GM23248 (cell line): ENCODE measurements at regions not wholly inside any gene's neighbourhood (a gene's known extent, or its start where the extent isn't known, plus 50 kb on each side); places are given as distances from the start of the nearest gene placed in this dataset.

Experiments used
- DNase-seq: peaks from one replicate; pipeline ENCODE4 v3.0.0-alpha.2; 2015
- H2AFZ ChIP-seq: fragments of 200-600 bp; sonication (generic); 2 replicates; pipeline ENCODE4 v1.6.1; 2016; ENCODE audit warnings: antibody characterized with exemption
- H3F3A ChIP-seq: fragments of 200-600 bp; sonication (generic); 2 replicates; pipeline ENCODE4 v1.6.1; 2016; ENCODE audit warnings: mild to moderate bottlenecking, antibody characterized with exemption, mixed run types; ENCODE audit not compliant: insufficient read depth
- H3K27ac ChIP-seq: fragments of 200-600 bp; sonication (generic); 2 replicates; pipeline ENCODE4 v1.5.1; 2016; ENCODE audit warnings: mild to moderate bottlenecking
- H3K27me3 ChIP-seq: fragments of 200-600 bp; sonication (generic); replicated peaks from 2 replicates; pipeline ENCODE4 v1.6.1; 2016; ENCODE audit warnings: mild to moderate bottlenecking; ENCODE audit not compliant: insufficient read depth
- H3K36me3 ChIP-seq: fragments of 200-600 bp; sonication (generic); 2 replicates; pipeline ENCODE4 v1.6.1; 2016; ENCODE audit warnings: low read depth, mild to moderate bottlenecking
- H3K4me1 ChIP-seq: fragments of 200-600 bp; sonication (generic); 2 replicates; pipeline ENCODE4 v1.6.1; 2016; ENCODE audit warnings: mild to moderate bottlenecking; ENCODE audit not compliant: insufficient read depth
- H3K4me2 ChIP-seq: fragments of 200-600 bp; sonication (generic); one replicate; pipeline ENCODE4 v1.6.1; 2016; ENCODE audit warnings: mild to moderate bottlenecking; ENCODE audit not compliant: unreplicated experiment
- H3K4me3 ChIP-seq: fragments of 200-600 bp; sonication (generic); 2 replicates; pipeline ENCODE4 v1.5.1; 2016; ENCODE audit warnings: mild to moderate bottlenecking
- H3K79me2 ChIP-seq: fragments of 200-600 bp; sonication (generic); 2 replicates; pipeline ENCODE4 v1.6.1; 2016; ENCODE audit warnings: mild to moderate bottlenecking; ENCODE audit not compliant: insufficient read depth
- H3K9ac ChIP-seq: fragments of 200-600 bp; sonication (generic); 2 replicates; pipeline ENCODE4 v1.6.1; 2016; ENCODE audit warnings: mild to moderate bottlenecking
- H3K9me2 ChIP-seq: fragments of 200-600 bp; sonication (generic); 2 replicates; pipeline ENCODE4 v1.6.1; 2016; ENCODE audit warnings: mixed run types, mild to moderate bottlenecking, moderate library complexity; ENCODE audit not compliant: insufficient read depth
- H3K9me3 ChIP-seq: fragments of 200-600 bp; sonication (generic); one replicate; pipeline ENCODE4 v1.6.1; 2017; ENCODE audit warnings: low read depth
- H4K20me1 ChIP-seq: fragments of 200-600 bp; sonication (generic); 2 replicates; pipeline ENCODE4 v1.6.0; 2016; ENCODE audit not compliant: insufficient read depth
- EZH2 ChIP-seq: fragments of 200-600 bp; sonication (generic); IDR thresholded peaks from 2 replicates; pipeline ENCODE4 v1.6.1; 2018; ENCODE audit warnings: antibody characterized with exemption, mild to moderate bottlenecking; ENCODE audit not compliant: insufficient read depth, poor library complexity, severe bottlenecking
- EZH2phosphoT487 ChIP-seq: fragments of 200-600 bp; sonication (generic); IDR thresholded peaks from 2 replicates; pipeline ENCODE4 v1.6.1; 2018; ENCODE audit warnings: antibody characterized with exemption, moderate library complexity, mild to moderate bottlenecking, low read depth; ENCODE audit not compliant: insufficient read depth
- WGBS, 2 experiments: methylation state at CpG; one replicate each; pipeline ENCODE4 v1.1.6; 2015 to 2017; ENCODE audit warnings: low lambda C conversion rate in 2 of 2, low coverage in 1 of 2; ENCODE audit errors: missing lambda C conversion rate in 2 of 2; 5-methylcytosine and 5-hydroxymethylcytosine counted together
- in situ Hi-C: fragments of 300-500 bp; cut with MboI; formaldehyde crosslinking; loops from 2 replicates; pipeline ENCODE4 v1.15.0; 2020

DNA sequence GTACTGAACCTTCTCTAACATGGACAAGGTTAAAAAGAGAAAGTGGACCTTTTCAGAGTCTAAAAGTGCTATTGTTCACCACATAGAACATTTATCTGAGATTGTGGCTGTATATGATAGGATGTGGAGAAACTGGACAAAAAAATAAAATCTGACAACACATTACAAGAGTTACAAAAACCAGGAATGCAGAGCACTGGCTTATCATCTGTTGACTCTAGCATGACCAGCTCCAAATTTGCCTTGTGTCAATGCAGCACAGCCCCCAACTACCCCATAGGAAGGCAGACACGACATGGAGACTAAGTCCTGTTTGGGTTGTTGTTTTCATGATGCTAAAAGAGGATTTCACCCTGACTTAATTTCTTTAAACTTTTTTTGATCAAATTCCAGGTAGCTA is 436.9 kb upstream of the MARCKS start:
- Histone ChIP-seq H3K4me1 (peaks cover 13% of the 10 kb centered on the region), H3K4me2 (no peak overlapping the region), H2AFZ (no peak overlapping the region), H4K20me1 (no peaks in the 10 kb centered on the region), H3K79me2 (no peaks in the 10 kb centered on the region), H3K27ac (no peak overlapping the region), H3K27me3 (no peaks in the 10 kb centered on the region), H3K36me3 (no peaks in the 10 kb centered on the region), H3F3A (no peaks in the 10 kb centered on the region), H3K9me2 (no peaks in the 10 kb centered on the region), H3K9me3 (no peaks in the 10 kb centered on the region), H3K4me3 (no peak overlapping the region), H3K9ac (no peak overlapping the region)
- in situ Hi-C loops: loop anchor here (25.0 kb wide), 1 partner anchor 633 kb away; no protein-coding TSS in a partner anchor
- DNase-seq: no peak
- no peak for TF ChIP-seq EZH2
- TF ChIP-seq EZH2phosphoT487: no peak
- 85 to 100% methylated on average over 1 of the region's 1 CpG for WGBS, 2 experiments

DNA sequence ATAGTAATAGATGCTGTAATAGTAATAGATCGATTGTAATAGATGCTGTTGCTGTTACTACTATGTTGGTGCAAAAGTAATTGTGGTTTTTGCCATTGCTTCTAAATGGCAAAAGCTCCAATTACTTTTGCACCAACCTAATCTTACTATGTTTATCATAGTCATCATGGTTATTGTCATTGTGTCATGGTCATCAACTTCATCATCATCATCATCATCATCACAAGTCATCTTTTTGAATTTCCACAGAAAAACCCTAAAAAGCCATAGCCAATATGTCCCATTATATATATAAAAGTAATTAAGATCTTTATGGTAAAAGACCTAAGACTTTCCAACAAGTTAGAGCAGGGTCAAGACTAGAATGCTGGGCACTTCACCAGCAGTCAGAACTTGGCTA is 435.1 kb upstream of the MARCKS start:
- Histone ChIP-seq H3K36me3 (no peaks in the 10 kb centered on the region), H3K4me3 (no peak overlapping the region), H3K4me1 (no peaks in the 10 kb centered on the region), H3K9ac (no peak overlapping the region), H3K4me2 (no peak overlapping the region), H3K9me2 (no peaks in the 10 kb centered on the region), H4K20me1 (no peaks in the 10 kb centered on the region), H3K27ac (no peak overlapping the region), H3K27me3 (no peaks in the 10 kb centered on the region), H3K9me3 (no peaks in the 10 kb centered on the region), H3F3A (no peaks in the 10 kb centered on the region), H3K79me2 (no peaks in the 10 kb centered on the region), H2AFZ (no peak overlapping the region)
- in situ Hi-C loops: loop anchor here (25.0 kb wide), 1 partner anchor 635 kb away; no protein-coding TSS in a partner anchor
- WGBS, 2 experiments: 86 to 97% methylated on average over 1 of the region's 1 CpG
- TF ChIP-seq EZH2phosphoT487: no peak
- TF ChIP-seq EZH2: no peak
- DNase-seq: no peak

DNA sequence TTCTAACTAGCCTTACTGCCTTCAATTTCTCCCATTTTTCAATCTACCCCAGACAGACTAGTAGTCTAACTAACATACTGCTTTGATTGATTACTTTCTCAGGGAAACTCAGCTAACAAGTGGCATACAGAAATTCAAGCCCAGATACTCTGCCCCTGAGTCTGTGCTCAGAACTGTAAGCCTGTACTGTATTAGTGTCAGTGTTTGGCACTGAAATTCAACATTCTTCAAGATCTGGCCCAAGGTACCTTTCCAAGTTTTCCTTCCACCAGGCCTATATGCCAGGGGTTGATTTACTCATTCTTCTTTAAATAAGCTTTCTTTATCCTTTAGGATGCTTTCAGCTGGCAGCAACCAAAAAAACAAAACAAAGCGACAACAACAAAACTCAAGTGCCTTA is 433.2 kb upstream of the MARCKS start:
- Histone ChIP-seq H3F3A (no peaks in the 10 kb centered on the region), H2AFZ (no peak overlapping the region), H3K9me2 (no peaks in the 10 kb centered on the region), H3K79me2 (no peaks in the 10 kb centered on the region), H3K27me3 (no peaks in the 10 kb centered on the region), H3K4me1 (no peaks in the 10 kb centered on the region), H3K36me3 (no peaks in the 10 kb centered on the region), H3K9me3 (no peaks in the 10 kb centered on the region), H3K9ac (no peak overlapping the region), H3K27ac (no peak overlapping the region), H3K4me2 (no peak overlapping the region), H3K4me3 (no peak overlapping the region), H4K20me1 (no peaks in the 10 kb centered on the region)
- no peak for DNase-seq
- in situ Hi-C loops: loop anchor here (25.0 kb wide), 1 partner anchor 637 kb away; no protein-coding TSS in a partner anchor
- TF ChIP-seq EZH2phosphoT487 (no peak), EZH2 (no peak)
- WGBS, 2 experiments: 74 to 79% methylated on average over 1 of the region's 1 CpG

DNA sequence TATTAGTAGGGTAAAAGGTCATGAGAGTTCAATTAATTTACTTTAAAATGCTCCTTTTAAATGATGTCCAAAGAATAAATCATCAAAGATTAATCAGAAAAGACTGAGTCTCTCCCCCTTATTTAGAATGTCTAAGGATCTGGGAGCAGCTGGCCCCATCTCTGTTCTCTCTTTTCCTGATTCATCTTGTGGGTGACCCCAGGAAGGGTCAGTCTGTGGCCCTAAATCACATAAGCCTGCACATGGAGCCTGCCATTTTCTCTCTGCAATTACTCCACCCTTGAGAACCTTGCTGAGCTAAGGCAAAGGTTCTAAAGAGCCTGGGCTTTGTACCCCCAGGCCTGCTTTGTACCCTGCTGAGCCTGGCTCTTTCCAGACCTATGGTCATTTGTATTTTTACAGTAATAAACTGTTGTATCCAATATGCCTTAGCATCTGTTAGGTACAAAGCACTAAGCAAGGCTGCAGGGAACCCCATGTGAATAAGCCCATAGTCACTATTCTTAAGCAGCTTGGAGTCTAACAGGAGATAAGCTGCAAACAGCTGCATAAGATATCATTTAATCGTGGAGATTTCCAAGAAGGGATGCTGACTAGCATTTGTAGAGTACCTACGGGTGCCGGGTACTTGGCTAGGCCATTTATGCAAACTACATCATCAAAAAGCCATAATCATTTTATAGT is 431.0 kb upstream of the MARCKS start:
- Histone ChIP-seq H3K9ac (no peak overlapping the region), H2AFZ (no peak overlapping the region), H3K36me3 (no peaks in the 10 kb centered on the region), H3K4me3 (no peak overlapping the region), H4K20me1 (no peaks in the 10 kb centered on the region), H3K4me2 (no peak overlapping the region), H3K79me2 (no peaks in the 10 kb centered on the region), H3K27ac (no peak overlapping the region), H3K9me3 (no peaks in the 10 kb centered on the region), H3K4me1 (no peaks in the 10 kb centered on the region), H3K27me3 (no peaks in the 10 kb centered on the region), H3K9me2 (no peaks in the 10 kb centered on the region), H3F3A (no peaks in the 10 kb centered on the region)
- no peak for DNase-seq
- TF ChIP-seq EZH2phosphoT487 (no peak), EZH2 (no peak)
- in situ Hi-C loops: no loop called here
- WGBS, 2 experiments: 82 to 84% methylated on average over 3 of the region's 3 CpGs

DNA sequence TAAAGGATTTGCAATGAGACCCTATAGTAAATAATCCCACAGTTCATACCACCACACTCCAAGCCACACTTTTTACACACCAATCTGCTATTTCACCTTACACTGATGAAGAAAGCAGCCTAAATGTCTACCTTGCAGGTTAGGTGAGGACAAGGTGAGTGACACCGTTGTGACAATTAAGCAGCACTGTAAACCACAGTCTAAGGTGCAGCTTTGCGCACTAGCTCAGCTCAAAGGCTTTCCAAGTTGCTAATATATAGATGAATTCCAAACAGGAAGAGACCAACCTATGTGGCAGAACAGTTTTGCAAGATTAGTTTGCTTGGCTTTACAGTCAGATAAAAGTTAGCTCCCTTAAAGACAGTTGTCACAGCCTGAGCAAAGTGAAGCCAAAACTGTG is 429.5 kb upstream of the MARCKS start:
- in situ Hi-C loops: no loop called here
- H3K4me3 ChIP-seq: no peak overlapping the region
- no peaks in the 10 kb centered on the region for H4K20me1 ChIP-seq
- H3K27me3 ChIP-seq: no peaks in the 10 kb centered on the region
- 96% methylated on average over 2 of the region's 2 CpGs for WGBS, 2 experiments
- H3K36me3 ChIP-seq: no peaks in the 10 kb centered on the region
- H3K4me1 ChIP-seq: peaks cover 5% of the 10 kb centered on the region
- no peaks in the 10 kb centered on the region for H3F3A ChIP-seq
- no peaks in the 10 kb centered on the region for H3K79me2 ChIP-seq
- no peak overlapping the region for H2AFZ ChIP-seq
- H3K4me2 ChIP-seq: no peak overlapping the region
- no peaks in the 10 kb centered on the region for H3K9me3 ChIP-seq
- TF ChIP-seq EZH2phosphoT487 (no peak), EZH2 (no peak)
- no peaks in the 10 kb centered on the region for H3K9me2 ChIP-seq
- DNase-seq: no peak
- no peak overlapping the region for H3K27ac ChIP-seq
- H3K9ac ChIP-seq: no peak overlapping the region
